ENCODE measurements at regions not wholly inside any gene's neighbourhood (a gene's known extent, or its start where the extent isn't known, plus 50 kb on each side); places are given as distances from the start of the nearest gene placed in this dataset.

DNA sequence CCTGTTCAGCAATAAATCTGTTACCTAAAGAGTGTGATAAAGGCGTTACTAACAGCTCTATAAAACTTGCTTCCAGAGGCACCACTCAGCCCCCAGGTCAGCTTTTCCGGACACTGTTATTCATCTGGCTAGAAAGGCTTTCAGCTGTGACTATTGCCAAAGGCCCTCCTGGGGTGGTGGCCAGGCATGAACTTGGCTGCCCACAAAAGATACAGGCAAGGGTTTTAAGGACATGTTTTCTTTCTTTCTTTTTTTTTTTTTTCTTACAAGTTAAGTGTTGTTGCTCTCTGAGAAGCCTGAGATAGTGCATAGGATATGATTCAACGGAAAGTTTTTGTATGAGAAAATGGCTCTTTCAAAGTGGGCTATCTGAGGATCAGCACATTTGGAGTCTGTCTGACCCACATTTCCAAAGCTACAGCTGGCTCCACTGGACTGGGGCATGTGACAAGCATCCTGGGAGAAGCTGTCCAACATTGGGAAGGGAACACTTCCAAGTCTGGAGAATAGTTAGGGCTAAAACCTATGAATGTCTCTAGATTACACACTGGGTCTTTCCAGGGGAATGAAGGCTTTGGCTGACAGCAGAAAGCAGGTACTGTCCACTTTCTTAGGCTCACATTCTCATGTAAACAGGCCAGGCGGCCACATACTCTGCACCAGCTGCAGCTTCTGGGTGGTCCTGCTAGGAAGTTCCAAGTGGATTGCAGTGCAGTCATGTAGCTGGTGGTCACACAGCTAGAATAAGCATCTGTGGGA, 639.7 kb downstream of the LMO4 start:
- no peak for TF ChIP-seq CTCF (conservative IDR thresholded peaks at IDR 0.05)
- TF ChIP-seq ZFX (IDR thresholded peaks at IDR 0.05): no peak
- H3K27ac ChIP-seq: no peak overlapping the region

DNA sequence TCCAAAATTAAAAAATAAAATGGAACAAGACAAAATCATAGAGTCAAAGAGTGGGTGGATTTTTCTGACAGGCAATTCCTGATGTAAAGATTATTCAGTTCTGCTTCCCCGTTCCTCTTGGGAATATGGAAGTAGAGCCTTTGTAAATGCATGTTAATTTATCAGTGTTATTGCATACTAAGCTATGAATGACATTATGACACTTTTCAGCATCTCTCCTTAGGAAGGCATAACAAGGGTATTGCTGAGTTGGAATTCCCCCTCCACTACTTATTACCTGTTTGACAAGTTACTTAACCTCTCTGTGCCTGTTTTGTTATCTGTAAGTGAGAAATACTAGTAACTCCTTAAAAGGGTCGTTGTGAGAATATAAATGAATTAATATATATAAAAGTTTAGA, 640.4 kb downstream of the LMO4 start:
- TF ChIP-seq CTCF (conservative IDR thresholded peaks at IDR 0.05) (no peak), ZFX (IDR thresholded peaks at IDR 0.05) (no peak)
- no peak overlapping the region for H3K27ac ChIP-seq

- TF ChIP-seq ZFX (IDR thresholded peaks at IDR 0.05): no peak
- no peak for TF ChIP-seq CTCF (conservative IDR thresholded peaks at IDR 0.05)
- no peak overlapping the region for H3K27ac ChIP-seq
Observed at GRCh38 chr1:87972811-87973210, 644.1 kb downstream of the LMO4 start.

GRCh38 chr1:87973896-87974295, 645.2 kb downstream of the LMO4 start:
- no peak for TF ChIP-seq ZFX (IDR thresholded peaks at IDR 0.05)
- no peak for TF ChIP-seq CTCF (conservative IDR thresholded peaks at IDR 0.05)
- no peak overlapping the region for H3K27ac ChIP-seq

- no peak for TF ChIP-seq CTCF (conservative IDR thresholded peaks at IDR 0.05)
- no peak for TF ChIP-seq ZFX (IDR thresholded peaks at IDR 0.05)
- no peak overlapping the region for H3K27ac ChIP-seq
Observed at GRCh38 chr1:87976316-87976715, 647.6 kb downstream of the LMO4 start.

GRCh38 chr1:87977145-87977544, 648.5 kb downstream of the LMO4 start:
- H3K27ac ChIP-seq: no peak overlapping the region
- TF ChIP-seq CTCF (conservative IDR thresholded peaks at IDR 0.05) (no peak), ZFX (IDR thresholded peaks at IDR 0.05) (no peak)

GRCh38 chr1:87979079-87979478, 650.4 kb downstream of the LMO4 start:
- TF ChIP-seq CTCF (conservative IDR thresholded peaks at IDR 0.05) (no peak), ZFX (IDR thresholded peaks at IDR 0.05) (no peak)

More at GRCh38 chr1:87979079-87979478, 650.4 kb downstream of the LMO4 start:
- H3K27ac ChIP-seq: no peak overlapping the region

All from C4-2B (cell line).